NCI-H1930 (cell line): ENCODE measurements at regions not wholly inside any gene's neighbourhood (a gene's known extent, or its start where the extent isn't known, plus 50 kb on each side); places are given as distances from the start of the nearest gene placed in this dataset.

ENCODE experiments used
- DNase-seq, 2 experiments: peaks; one replicate each; lab custom pipeline; 2025; lab: John Stamatoyannopoulos, UW

GRCh38 chr3:127483902-127484591 is 106.5 kb downstream of the TPRA1 start:
- DNase-seq, result no peak

GRCh38 chr3:127483005-127483641 is 107.4 kb downstream of the TPRA1 start:
- no peak for DNase-seq

- no peak for DNase-seq
Measured at GRCh38 chr3:127482216-127483004, 108.1 kb downstream of the TPRA1 start.

GRCh38 chr3:127480196-127480954 is 110.2 kb downstream of the TPRA1 start:
- DNase-seq, result no peak

GRCh38 chr3:127479449-127479848 is 111.1 kb downstream of the TPRA1 start:
- DNase-seq, result no peak

GRCh38 chr3:127478922-127479321 is 111.6 kb downstream of the TPRA1 start:
- DNase-seq, result no peak

GRCh38 chr3:127477396-127477795 is 113.1 kb downstream of the TPRA1 start:
- DNase-seq, result no peak

- DNase-seq, result no peak
Measured at GRCh38 chr3:127476936-127477335, 113.6 kb downstream of the TPRA1 start.

- no peak for DNase-seq
Measured at GRCh38 chr3:127475975-127476705, 114.4 kb downstream of the TPRA1 start.

- no peak for DNase-seq
Measured at GRCh38 chr3:127475391-127475790, 115.1 kb downstream of the TPRA1 start.

- DNase-seq, result no peak
Measured at GRCh38 chr3:127473244-127474024, 117.1 kb downstream of the TPRA1 start.

- DNase-seq, result no peak
Measured at GRCh38 chr3:127472506-127472905, 118.0 kb downstream of the TPRA1 start.

- DNase-seq, result no peak
Measured at GRCh38 chr3:127471142-127471541, 119.4 kb downstream of the TPRA1 start.

- no peak for DNase-seq
Measured at GRCh38 chr3:127469760-127470159, 120.8 kb downstream of the TPRA1 start.

- DNase-seq, result no peak
Measured at GRCh38 chr3:127467391-127467790, 123.1 kb downstream of the TPRA1 start.

GRCh38 chr3:127464642-127465041 is 125.9 kb downstream of the TPRA1 start:
- no peak for DNase-seq

- no peak for DNase-seq
Measured at GRCh38 chr3:127462111-127462655, 128.3 kb downstream of the TPRA1 start.

GRCh38 chr3:127461286-127461910 is 129.1 kb downstream of the TPRA1 start:
- DNase-seq, result no peak

- no peak for DNase-seq
Measured at GRCh38 chr3:127459891-127460290, 130.6 kb downstream of the TPRA1 start.
